ENCODE measurements at regions not wholly inside any gene's neighbourhood (a gene's known extent, or its start where the extent isn't known, plus 50 kb on each side); places are given as distances from the start of the nearest gene placed in this dataset.

- Histone ChIP-seq H3K36me3 (ENCODE audit: control insufficient read depth in 4 of 4, insufficient read depth in 3 of 4, low read depth in 1 of 4, low read length in 3 of 4) (no peaks in the 10 kb centered on the region), H3K9ac (ENCODE audit: low read depth in 1 of 2, low read length in 2 of 2) (no peak overlapping the region), H3K27me3 (ENCODE audit: control insufficient read depth in 4 of 4, insufficient read depth in 4 of 4, low read length in 3 of 4) (no peaks in the 10 kb centered on the region), H3K4me1 (ENCODE audit: control insufficient read depth in 4 of 4, insufficient read depth in 4 of 4, low read length in 3 of 4) (no peaks in the 10 kb centered on the region), H3K4me3 (ENCODE audit: low read depth in 1 of 3, low read length in 3 of 3) (no peak overlapping the region), H3K27ac (ENCODE audit: low read depth in 1 of 2, low read length in 2 of 2) (no peak overlapping the region), H3K9me3 (ENCODE audit: control insufficient read depth in 4 of 4, low read length in 3 of 4) (no peaks in the 10 kb centered on the region)
- no peak for TF ChIP-seq RAD21 (IDR thresholded peaks at IDR 0.05)
- TF ChIP-seq RXRA (IDR thresholded peaks at IDR 0.05) = no peak
- no peak for TF ChIP-seq JUND (IDR thresholded peaks at IDR 0.05)
- no peak for TF ChIP-seq NR2F2 (IDR thresholded peaks at IDR 0.05)
- TF ChIP-seq FOXA1 (IDR thresholded peaks at IDR 0.05) = no peak
- TF ChIP-seq EGR1 (IDR thresholded peaks at IDR 0.05; ENCODE audit: low read depth in 2 of 2) = no peak
- no peak for TF ChIP-seq FOXA2 (IDR thresholded peaks at IDR 0.05)
- no peak for TF ChIP-seq ZBTB33 (IDR thresholded peaks at IDR 0.05)
- no peak for TF ChIP-seq ATF3 (IDR thresholded peaks at IDR 0.05)
- no peak for TF ChIP-seq HNF4G (IDR thresholded peaks at IDR 0.05)
- TF ChIP-seq CTCF (IDR thresholded peaks at IDR 0.05; ENCODE audit: low read depth, low read length, missing input control) = no peak
- TF ChIP-seq GABPA (IDR thresholded peaks at IDR 0.05 in 1 of 2, conservative IDR thresholded peaks at IDR 0.05 in 1 of 2) = no peak
- WGBS = 34% methylated on average over 1 of the region's 1 CpG
- no peak for DNase-seq (ENCODE audit: low spot score)
These were observed 586.9 kb upstream of the INTU start for GRCh38 chr4:127045861-127046260.

- no peak overlapping the region for H3K4me3 ChIP-seq (ENCODE audit: low read depth in 1 of 3, low read length in 3 of 3)
- H3K9me3 ChIP-seq (ENCODE audit: control insufficient read depth in 4 of 4, low read length in 3 of 4) = peaks cover 0 to 3% (median 0%) of the 10 kb centered on the region in 4 donors
- no peaks in the 10 kb centered on the region for H3K27me3 ChIP-seq (ENCODE audit: control insufficient read depth in 4 of 4, insufficient read depth in 4 of 4, low read length in 3 of 4)
- WGBS = 55% methylated on average over 1 of the region's 1 CpG
- H3K27ac ChIP-seq (ENCODE audit: low read depth in 1 of 2, low read length in 2 of 2) = no peak overlapping the region
- TF ChIP-seq CTCF (IDR thresholded peaks at IDR 0.05; ENCODE audit: low read depth, low read length, missing input control) (no peak), ATF3 (IDR thresholded peaks at IDR 0.05) (no peak), REST (IDR thresholded peaks at IDR 0.05) (no peak), MAX (IDR thresholded peaks at IDR 0.05) (no peak), YY1 (IDR thresholded peaks at IDR 0.05) (no peak), FOXA2 (IDR thresholded peaks at IDR 0.05) (no peak), JUND (IDR thresholded peaks at IDR 0.05) (no peak), RXRA (IDR thresholded peaks at IDR 0.05) (no peak), FOXA1 (IDR thresholded peaks at IDR 0.05) (no peak), ZBTB33 (IDR thresholded peaks at IDR 0.05) (no peak), HNF4G (IDR thresholded peaks at IDR 0.05) (no peak)
- DNase-seq (ENCODE audit: low spot score) = no peak
- no peaks in the 10 kb centered on the region for H3K36me3 ChIP-seq (ENCODE audit: control insufficient read depth in 4 of 4, insufficient read depth in 3 of 4, low read depth in 1 of 4, low read length in 3 of 4)
- H3K4me1 ChIP-seq (ENCODE audit: control insufficient read depth in 4 of 4, insufficient read depth in 4 of 4, low read length in 3 of 4) = no peaks in the 10 kb centered on the region
- H3K9ac ChIP-seq (ENCODE audit: low read depth in 1 of 2, low read length in 2 of 2) = no peak overlapping the region
These were observed 584.8 kb upstream of the INTU start for GRCh38 chr4:127047930-127048329.
